DMS53 (cell line): ENCODE measurements at regions not wholly inside any gene's neighbourhood (a gene's known extent, or its start where the extent isn't known, plus 50 kb on each side); places are given as distances from the start of the nearest gene placed in this dataset.
A peak's percentile ranks its signal among the peaks of the same experiment; 100 is the strongest.
"Not testable (repeated sequence)": the region's sequence is repeated elsewhere in the genome, so short reads cannot be mapped to it uniquely, and the experiment has no call there.

Experiments used
- DNase-seq: peaks from one replicate; lab custom pipeline; 2025; lab: John Stamatoyannopoulos, UW

DNA sequence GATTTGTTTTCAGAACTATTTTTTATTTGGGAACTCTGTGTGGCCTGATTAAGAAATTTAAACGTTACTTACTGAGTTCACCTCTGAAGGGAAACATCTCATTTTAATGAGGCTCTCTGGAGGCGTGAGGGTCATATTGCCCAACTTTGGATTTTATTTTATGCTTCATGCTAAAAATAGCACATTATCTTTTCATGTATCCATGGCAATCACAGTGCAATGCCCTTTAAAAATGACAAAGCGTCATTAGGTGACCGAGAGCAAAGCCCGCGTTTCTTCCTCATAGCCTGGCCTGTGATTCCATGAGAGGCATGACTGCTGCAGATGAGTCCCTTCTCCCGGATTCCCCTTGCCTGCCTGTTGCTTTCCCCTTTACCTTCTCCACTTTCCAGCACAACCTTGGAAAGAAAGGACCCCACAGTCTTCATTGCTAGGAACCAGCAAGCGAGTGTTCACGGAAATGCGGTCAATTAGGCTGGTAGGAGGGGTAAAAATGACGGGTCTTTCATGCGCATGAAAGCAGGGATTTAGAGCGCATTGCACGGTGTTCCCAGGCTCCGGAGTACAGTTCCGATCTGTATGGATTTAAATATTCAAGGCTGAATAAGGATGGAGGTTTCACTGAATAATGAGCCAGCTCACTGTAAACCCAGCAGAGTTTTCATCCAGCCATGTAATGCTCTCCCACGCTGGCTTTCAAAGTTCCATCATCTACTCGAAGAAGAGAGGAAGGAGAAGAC lies 98.2 kb upstream of the PITRM1 start:
- no peak for DNase-seq

DNA sequence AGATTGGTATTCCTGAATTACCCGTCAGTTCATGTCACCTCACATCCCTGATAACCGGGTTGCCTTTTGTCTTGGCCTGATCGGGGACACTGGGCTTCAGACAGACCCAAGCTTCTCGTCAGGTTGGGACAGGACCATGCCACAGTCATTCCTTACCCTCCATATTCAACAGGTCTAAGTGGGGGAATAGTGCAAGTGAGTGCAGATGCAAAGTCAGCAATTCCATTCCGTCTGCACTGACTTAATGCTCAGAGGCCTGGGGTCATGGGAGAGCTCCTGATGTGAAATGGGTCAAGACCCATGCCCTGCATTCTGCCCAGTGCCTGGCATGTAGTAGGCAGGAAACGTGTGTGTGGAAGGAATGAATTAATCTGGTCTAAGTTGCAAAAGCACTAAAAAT lies 95.4 kb upstream of the PITRM1 start:
- no peak for DNase-seq

DNA sequence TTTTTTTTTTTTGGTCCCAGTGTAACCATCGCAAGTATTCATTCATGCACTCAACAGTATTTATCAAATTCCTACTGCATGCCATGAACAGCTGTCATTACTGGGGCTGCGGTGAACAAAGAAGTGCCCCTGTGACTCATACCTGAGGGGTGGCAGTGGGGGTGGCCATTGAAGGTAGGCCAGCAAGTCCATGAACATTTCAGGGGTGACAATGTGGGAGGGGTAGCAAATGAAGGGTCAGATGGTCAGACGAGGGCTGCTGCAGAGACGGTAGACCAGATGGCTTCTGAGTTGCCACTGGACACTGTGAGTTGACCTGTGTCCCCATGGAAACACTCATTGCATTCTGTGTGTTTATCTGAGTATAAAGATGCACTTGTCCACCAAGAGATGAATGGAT lies 92.5 kb upstream of the PITRM1 start:
- peak; percentile 32 for DNase-seq

DNA sequence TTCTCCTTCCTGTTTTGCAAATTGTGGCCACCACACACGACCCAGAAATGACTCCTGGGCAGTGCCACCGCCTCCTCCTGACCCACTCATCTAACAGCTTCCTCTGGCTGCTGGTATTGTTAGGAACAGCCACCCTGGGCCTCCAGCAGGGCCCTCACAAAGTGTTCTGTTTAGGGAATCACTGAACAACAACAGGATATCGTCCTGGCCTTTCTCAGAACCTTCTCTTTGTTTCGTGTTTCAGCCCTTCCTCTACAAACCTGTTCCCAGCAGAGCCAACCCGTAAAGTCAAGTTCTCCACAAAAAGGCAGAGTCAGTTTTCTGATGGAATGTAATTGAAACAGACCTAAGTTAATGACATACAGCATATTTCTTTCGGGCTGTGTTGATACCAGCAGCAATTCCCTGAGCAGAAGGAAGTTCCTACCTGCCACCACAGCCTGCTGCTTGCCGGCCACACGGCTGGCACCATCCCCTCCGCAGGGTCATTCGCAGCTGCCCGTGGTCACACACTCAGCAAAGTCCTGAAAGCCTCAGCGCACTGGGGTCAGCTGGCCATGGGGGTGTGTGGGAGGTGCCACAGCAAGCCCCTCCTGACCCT lies 91.7 kb upstream of the PITRM1 start:
- no peak for DNase-seq

DNA sequence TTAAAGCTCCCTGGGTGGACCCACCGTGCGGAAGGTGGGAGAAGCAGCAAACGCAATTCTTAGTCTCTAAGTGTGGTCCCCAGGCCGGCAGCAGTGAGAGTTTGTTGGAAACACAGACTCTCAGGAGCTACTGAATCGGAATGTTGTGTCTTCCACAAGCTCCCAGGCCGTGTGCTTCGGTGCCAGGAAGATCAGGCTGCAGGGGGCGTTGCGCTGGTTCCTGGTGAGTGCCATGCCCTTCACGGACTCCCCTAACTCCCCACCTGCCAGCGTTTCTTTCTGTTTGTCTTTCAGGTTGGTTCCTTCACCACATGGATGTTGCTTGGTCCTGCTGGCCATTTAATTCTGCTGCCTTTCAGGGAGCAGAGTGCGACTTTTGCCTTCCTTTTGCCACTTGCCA lies 91.2 kb upstream of the PITRM1 start:
- DNase-seq = no peak

DNA sequence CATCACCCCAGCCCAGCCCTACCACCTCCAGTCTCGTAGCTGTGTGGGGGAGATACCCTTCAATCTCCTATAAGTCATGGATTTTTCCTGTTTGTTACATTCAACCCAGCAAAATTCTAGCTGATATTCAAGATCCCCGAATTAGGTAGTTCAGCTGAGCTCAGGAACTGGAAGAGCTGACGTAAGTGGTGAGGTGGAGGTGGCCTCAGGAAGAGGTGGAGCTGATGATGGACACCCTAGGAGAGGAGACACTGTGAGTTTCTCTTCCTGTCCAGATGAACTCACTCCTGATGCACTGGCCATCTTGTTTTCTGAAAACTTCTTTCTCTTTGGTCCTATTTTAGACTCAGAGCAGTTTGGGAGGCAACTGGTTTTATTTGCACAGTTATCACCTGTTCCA lies 90.5 kb upstream of the PITRM1 start:
- no peak for DNase-seq

DNA sequence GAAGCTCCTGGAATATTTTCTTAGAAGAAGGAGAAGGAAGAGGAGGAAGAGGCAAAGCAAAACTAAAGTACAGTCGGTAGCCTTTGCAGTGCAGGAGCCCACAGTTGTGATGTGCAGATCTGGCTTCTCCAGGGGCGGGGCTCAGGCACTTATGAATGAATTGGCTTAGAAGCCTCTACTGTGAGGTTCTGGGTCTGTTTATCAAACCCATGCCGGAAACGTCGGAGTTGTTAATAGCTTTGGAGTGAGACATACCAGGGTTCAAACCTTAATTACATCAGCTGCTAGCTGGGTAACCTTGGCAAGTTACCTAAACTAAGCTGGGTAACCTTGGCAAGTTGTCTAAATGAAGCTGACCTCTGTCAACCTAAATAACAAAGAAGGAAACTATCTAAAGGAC lies 89.3 kb upstream of the PITRM1 start:
- no peak for DNase-seq

DNA sequence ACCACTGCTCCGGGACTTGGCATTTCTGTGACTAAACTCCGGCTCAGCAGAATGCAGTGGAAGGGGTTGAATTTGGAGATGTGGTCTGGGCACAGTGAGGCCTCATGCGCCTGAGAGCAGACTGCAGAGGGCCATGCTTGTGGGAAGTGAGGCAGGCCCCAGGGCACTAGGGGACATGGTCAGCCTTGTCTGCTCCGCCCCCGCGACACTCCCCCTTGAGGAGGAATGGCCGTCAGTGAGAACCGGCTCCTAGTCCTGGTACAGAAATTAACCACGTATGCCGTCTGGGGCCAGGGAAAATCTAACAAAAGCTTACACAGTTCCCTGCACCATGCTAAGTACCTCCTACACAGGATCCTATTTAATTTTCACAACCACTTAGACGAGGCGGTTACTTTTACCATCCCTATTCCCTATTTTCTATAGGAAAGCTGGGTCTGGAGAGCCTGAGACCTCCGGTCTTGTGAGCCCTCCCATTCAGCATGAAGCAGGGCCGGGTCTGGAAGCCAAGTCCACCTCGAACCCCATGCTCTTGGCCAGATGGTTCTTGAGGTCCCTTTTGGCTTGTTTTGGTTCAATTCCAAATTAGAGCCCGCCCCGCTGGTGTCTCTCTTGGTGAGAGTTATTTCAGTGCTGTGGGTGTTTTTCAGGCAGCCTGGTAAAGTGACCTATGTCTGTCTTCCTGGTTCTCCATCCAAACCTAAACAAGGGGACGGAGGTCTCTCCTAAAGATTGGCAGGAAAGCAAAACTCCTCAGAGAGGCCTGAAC lies 87.7 kb upstream of the PITRM1 start:
- no peak for DNase-seq

DNA sequence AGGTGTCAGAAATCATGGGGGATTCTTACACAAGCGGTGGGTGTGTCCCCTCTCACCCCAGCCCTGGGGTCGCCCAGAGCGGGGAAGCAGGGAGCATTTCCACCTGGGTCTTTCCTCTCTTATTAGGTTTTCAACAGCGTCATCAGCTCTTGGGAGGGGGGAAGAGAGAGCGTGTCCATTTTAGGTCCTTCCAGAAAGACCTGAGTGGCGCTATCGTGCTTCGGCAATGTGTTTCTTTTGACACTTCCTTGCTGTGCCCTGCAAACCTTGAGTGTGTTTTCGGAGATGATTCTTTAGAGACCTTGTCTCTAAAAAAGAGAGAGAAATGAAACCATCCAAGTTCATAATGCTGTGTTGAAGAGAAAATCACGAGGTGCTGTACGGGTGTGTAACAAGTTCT lies 86.9 kb upstream of the PITRM1 start:
- no peak for DNase-seq

DNA sequence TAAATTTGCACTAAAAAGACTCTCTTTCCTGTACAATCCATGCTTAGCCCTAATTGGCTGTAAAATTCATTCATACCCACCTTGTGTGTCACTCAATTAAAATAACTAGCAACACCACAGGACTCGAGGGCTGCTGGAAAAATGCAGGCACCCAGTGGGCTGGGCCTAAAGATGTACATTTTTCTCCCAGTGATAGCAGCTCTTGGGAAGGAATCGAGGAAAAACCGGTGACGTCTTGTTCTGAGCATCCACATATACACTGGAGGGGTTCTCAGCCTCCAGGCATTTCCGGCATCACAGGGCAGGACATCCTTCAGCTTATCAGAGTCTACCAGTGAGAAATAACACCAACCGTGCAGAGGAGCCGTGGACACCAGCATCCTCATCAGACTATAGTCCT lies 85.8 kb upstream of the PITRM1 start:
- no peak for DNase-seq

DNA sequence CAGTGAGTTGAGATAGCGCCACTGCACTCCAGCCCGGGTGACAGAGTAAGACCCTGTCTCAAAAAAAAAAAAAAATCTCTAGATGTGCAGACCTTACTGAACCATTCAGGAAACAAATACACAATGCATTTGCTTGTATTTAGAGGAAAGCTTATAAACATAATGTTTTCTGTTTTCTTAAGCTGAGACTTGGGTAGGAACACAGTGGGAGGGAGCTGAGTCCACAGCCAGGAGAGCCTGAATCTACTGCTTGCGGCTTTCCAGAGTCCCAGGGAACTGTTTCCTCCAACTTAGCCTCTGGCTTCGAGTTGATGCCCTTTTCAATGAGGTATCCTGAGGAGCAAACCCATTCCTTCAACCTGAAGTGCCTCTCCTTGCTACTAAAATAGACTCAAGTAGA lies 83.0 kb upstream of the PITRM1 start:
- no peak for DNase-seq

DNA sequence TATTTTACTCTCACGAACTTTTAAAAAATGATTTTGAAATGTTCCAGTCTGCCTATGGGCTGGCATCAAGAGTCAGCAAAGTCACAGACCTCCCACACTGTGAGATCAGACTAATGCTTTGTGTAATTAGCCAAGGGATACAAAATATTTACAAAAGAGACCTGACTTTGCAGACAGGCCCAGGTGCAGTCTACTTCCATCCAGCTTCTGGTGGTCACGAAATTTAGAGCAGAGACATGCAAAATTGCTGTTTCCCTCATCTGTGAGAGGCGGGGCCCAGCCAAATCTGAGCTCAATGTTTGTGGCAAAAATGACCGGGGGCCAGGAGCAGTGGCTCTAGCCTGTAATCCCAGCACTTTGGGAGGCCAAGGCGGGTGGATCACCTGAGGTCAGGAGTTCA lies 82.5 kb upstream of the PITRM1 start:
- DNase-seq = no peak

DNA sequence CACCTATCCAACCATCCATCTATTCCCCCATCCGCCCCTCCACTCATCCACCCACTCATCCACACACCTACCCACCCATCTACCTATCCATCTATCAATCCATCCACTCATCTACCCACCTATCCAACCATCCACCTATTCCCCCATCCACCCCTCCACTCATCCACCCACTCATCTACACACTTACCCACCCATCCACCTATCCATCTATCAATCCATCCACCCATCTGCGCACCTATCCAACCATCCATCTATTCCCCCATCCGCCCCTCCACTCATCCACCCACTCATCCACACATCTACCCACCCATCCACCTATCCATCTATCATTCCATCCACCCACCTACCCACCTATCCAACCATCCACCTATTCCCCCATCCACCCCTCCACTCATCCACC lies 81.4 kb upstream of the PITRM1 start:
- DNase-seq = not testable (repeated sequence)

DNA sequence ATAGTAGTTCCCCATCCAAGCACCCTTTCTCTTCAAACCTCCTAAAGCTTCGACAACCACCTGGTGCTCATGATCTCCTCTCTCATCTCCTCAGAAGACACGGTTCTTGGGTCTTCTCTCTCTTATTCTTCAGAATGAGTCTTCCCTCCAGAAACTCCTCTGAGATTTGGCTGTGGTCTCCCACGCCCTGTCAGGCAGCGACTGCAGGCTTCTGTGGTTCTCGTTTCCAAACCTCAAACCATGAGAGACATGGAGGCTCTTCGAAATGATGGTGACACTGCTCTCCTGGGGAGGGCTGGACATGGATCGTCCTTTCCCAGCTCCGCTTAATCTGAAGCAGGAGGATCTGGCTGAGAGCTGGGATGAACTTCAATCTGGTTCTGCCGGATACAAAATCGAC lies 78.6 kb upstream of the PITRM1 start:
- DNase-seq = no peak

DNA sequence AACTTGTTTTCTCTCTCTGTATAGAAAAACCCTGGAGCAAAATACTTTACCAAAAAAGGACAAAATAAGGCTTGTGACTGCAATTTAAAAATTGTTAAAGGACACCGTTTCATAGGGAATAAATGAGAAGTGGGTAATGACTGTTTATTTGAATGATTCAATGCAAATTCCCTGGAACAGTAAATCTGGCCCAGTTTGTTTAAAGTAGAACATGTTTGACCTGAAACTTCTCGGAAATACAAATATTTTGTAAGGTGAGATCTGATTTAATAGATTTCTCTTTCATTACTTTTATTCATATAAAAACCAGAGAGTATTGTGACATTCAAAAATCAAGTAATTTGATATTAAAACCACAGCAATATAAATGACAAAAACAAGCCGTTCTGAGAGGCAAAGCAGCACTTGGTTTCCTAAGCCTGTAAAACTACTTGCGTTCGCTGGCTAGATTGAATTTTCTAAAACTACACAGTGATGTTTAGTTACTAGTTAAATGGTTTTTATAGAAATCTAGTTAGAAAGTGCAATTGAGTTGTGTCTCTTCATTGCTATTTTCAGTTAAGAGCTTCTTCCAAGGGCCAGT lies 76.8 kb upstream of the PITRM1 start:
- peak; percentile 48 for DNase-seq

DNA sequence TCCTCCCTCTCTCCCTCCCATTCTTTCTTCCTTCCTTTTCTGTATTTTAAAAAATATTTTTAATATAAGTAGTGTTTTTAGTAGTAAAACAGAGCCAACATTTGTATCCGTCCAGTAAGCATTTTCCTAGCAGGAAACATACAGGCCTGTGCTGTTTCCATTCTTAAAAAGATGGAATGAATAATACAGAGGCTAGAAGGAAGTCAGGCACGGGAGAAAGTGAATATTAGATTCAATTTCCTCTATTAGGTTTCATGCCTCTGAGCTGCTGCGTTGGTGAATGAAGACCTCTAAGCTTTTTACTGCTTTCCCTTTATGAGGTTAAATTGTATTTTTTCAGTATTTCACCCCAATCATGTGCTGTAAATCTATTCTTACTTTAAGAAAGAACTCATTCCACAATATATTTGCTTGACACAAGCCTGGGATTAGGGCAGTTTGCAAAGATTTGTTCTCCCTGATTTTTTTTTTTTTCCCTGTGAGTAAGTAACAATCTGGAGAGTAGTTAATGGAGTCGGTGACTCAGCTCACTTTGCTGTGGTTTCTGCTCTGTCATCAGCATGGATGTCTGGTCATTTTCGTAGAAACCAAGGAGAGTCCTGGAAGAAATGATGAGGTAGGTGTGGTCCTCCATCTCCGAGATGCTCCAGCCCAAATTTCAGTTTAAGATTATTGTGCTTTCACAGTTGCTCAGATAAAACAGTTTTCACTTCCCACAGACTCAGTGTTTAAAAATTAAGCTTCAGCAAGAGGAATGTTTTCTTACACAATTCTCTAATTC lies 76.1 kb upstream of the PITRM1 start:
- peak; percentile 83 for DNase-seq

DNA sequence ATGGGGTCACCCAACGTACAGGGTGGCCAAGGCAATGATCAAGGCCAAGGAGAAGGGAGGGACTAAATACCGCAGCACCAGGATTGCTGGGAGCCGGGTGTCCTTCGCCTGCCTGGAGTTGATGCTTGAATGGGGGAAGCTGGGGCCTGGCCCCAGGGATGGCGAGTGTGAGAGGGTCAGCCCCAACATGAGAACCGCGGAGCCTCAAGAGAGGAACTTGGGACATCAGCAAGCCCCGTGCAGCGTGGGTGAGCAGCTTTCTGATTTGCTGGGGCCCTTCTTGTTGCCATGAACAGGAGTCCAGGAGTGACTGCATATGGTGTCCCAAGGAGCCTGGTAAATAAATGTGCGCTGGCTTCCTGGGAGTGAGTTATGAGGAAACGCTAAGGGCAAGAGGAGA lies 72.8 kb upstream of the PITRM1 start:
- DNase-seq = no peak

DNA sequence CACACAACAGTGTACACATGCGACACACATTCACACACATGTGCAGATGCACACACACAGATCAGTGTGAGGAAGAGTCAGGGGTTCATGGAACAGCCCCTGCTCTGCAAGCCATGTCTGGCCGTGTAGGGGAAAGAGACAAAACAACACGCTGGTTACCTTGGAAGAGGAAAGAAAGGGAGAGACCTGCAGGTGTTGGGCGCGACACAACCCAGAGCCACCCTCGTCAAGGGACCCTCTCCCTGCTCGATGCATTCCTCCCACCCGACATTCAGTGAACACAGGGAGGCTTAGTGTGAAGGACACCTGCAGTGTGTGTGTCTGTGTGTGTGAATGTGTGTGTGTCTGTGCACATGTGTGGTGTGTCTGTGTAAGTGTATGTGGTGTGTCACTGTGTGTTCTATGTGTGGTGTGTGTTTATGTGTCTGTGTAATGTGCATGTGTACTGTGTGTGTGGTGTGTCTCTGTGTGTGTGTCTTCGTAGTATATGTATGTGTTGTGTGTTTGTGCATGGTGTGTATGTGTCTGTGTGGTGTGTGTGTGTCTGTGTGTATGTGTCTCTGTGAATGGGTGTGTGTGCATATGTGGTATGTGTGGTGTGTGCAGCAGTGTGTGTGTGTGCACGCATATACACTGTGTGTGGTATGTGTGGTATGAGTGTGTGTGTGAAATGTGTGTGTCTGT lies 69.5 kb upstream of the PITRM1 start:
- DNase-seq = peak; percentile 63

DNA sequence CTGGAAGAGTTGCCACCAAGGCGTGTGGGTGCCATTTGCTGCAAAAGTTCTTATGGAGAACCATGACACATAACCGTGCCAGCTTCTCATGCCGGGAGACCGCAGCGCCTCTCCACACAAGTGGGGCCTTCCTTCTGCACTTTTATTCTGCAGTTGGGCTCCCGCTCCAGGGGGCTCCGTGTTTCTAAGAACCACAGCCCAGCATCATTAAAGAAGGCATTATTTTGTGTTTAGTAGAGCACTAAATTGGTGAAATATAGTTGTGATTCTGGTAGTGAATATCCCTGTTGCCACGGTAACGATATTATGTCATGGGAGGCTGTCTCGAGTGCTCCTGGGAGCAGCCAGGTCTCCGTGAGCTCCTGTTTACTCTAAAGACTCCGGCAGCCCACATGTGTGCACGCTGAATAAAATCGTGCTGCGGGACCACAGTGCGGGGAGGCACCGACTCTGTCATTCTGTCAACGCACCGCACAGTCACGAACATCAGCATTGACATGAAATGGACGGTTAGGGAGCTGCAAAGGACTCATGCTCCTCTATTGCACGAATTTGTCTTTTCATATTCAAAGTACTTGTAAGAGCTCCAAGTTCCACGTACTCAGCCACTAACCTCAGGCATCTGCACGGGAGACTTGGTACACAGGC lies 68.8 kb upstream of the PITRM1 start:
- DNase-seq = peak; percentile 90

DNA sequence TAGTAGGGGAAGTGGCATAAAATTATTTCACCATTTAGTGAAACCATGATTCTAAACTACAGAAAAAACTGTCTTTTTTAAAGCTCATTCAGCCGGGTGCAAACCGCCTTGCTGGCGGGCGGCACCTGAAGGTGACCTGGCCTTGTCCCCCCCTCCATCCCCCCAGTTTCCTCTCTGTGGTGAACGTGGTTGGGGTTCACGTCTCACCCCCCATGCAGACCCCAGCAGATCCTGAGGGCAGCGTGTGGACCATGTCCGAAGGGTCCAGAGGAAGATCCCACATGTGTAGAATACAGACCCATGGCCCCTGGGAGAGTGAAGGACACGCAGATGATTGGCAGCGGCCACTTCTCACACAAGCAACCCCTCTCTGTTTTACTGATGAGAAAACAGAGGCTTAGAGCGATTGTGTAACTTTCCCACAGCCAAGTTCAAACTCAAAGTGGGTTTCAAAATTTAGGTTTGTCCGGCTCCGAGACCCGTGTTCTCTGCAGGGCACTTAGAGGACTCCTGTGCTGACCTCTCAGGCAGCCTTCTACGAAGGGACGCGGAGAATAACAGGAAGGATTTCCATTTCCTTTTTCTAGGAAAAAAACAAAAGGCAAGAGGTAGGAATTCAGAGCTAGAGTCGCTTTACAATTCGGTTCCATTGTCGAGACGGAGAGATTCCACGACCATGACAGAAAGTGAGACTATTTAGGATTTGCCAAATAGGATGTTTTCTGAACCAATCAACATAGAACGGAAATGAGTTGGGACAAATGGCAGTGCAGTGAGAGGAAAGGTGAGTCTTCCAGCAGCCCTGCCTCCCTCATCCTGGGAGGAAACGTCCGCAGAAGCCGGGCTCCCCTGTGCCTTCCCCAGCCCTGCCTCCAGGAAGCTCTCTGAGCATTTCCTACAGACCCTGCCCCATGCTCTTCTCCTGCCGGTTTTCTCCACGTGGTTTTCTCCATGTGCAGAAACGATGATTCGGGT lies 67.6 kb upstream of the PITRM1 start:
- DNase-seq = peak; percentile 76
